ENCODE measurements at regions not wholly inside any gene's neighbourhood (a gene's known extent, or its start where the extent isn't known, plus 50 kb on each side); places are given as distances from the start of the nearest gene placed in this dataset.
"Not testable (repeated sequence)": the region's sequence is repeated elsewhere in the genome, so short reads cannot be mapped to it uniquely, and the experiment has no call there.

DNA sequence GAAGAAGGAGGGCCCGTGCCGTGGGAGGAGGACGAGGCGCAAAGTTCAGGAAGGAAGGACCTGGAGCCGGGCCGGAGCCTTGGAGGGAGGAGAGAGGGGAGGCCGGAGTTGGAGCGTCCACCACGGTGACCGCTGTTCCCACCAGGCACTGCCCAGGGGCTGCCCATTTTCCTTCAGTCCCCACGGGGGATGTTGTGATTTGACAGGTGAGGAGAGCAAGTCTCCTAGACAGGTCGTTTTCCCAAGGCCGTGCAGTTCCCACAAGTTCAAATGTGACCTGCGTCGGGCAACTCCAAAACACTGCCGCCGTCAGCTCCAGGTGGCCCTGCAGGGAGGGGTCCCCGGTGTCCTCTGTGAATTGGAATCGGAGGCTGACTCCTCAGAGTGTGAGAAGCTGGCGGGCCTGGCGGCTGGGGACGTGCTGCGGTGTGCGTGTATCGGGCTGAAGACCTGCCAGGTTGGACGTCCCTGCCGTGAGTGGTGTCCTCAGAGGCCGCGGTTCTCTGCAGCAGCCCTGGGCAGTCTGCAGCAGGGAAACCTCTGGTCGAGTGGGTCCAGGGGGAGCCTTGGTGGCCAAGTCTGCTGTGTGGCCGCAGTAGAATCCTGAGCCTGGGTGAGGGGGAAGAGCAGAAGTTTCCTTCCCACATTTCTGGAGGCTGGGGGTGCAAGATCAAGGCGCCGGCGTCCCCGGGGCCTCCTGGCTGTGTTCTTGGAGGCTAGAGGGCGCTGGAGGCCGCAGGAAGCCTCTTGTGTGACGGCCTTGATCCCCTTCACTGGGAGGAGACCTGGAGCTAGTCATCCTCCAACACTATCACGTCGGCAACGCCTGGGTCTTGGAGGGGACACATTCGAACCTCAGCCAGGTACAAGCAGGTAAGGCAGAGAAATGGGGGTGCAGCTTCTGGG, 115.1 kb upstream of the FRMD1 start:
- DNase-seq (ENCODE audit: low spot score), result no peak

GRCh38 chr6:168192901-168193815, 114.1 kb upstream of the FRMD1 start:
- no peak for DNase-seq (ENCODE audit: low spot score)

DNA sequence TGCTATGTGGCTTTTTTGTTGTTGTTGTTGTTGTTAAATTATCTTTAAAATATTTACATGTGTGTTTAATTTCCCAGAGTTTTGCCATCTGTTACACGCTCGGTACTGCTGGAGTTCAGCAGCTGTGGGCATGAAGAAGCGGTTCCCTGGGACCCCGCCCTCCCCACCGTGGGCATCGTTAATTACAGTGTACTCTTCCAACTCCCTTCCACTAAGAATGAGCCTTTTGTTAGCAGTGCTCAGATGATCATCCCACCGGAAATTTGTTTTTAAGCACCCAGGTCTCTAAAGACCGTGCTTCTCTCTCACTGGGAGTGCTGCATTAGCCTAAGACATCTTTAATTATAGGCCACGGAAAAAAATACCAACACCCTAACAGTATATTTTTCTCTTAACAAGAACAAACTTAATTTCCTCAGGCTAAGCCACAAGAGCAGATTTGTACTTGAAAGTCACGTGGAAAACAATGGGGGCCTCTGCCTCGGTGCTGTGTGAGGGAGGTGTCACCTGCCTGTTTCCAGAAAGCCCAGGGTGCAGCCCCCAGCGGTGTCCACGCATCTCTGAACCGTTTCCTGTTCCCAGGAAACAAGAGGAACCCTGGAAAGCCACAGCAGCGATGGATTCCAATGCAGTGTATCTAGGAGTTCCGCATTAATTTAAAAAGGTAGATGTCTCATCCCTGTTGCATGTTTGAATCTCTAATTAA, 113.3 kb upstream of the FRMD1 start:
- DNase-seq (ENCODE audit: low spot score), result no peak

- no peak for DNase-seq (ENCODE audit: low spot score)
Observed at GRCh38 chr6:168190646-168191443, 111.8 kb upstream of the FRMD1 start.

GRCh38 chr6:168190014-168190405, 111.0 kb upstream of the FRMD1 start:
- DNase-seq (ENCODE audit: low spot score), result no peak

GRCh38 chr6:168189200-168190013, 110.4 kb upstream of the FRMD1 start:
- no peak for DNase-seq (ENCODE audit: low spot score)

DNA sequence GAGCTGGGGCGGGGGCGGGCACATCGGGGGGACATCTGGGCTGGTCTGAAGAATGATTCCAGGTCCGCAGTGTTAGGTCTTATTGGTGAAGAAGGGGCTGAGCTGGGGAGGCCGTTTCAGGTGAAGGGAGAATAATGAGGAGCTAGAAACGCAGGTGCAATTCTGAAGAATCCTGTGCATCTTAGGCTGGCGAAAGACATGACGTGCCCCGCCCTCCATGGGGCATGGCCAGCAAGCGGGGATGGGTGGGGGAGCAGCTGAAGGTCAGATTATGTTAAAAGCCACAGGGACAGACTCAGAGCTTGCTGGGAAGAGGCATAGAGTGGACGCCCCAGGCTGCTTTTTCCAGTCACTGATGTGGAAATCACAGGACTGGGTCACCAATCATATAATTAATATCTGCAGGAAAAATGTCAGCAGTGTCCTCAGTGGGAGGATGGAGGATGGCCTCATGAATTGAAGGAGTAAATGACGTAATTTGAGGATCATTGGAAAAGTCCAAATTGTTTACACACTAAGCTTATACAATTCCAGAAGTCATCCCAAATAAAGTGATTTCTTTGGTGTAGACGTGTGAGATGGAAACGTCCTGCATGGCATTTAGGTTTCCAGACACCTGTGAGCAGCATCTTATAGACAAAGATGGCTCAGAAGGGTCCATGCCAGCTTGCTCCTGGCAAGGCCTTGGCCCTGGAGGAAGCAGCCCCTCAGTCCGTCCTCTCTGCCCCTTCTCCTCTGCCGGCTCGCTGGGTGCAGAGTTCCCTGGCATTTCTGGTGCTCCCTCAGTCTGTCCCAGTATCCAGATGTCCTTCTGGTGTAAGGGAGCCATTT, 109.6 kb upstream of the FRMD1 start:
- no peak for DNase-seq (ENCODE audit: low spot score)

GRCh38 chr6:168186438-168186837, 107.4 kb upstream of the FRMD1 start:
- DNase-seq (ENCODE audit: low spot score), result no peak

DNA sequence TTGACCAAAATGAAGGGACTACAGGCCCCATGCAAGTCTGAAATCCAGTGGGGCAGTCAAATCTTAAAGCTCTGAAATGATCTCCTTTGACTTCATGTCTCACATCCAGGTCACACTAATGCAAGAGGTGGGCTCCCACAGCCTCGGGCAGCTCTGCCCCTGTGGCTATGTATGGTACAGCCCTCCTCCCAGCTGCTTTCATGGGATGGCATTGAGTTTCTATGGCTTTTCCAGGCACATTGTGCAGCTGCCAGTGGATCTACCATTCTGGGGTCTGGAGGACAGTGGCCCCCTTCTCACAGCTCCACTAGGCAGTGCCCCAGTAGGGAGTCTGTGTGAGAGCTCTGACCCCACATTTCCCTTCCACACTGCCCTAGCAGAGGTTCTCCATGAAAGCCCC, 107.0 kb upstream of the FRMD1 start:
- DNase-seq (ENCODE audit: low spot score), result not testable (repeated sequence)

DNA sequence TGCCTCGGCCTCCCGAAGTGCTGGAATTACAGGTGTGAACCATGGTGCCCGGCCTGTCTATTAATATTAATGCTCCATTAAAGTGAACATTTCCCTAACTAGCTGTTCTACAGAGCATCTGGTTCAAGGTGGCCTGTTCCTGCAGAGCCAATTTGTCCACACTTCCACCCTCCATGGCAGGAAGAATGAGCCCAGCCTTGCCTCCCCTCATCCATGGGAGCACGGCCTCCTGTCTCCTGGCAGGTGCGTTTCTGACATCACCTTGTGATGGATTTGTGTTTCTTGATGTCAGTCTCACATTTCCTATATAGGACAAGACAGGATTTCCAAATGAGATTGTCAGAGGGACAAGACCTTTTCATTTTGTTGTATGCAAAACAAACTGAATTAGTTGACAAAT, 105.7 kb upstream of the FRMD1 start:
- DNase-seq (ENCODE audit: low spot score), result no peak

- DNase-seq (ENCODE audit: low spot score), result no peak
Observed at GRCh38 chr6:168183613-168183970, 104.6 kb upstream of the FRMD1 start.

DNA sequence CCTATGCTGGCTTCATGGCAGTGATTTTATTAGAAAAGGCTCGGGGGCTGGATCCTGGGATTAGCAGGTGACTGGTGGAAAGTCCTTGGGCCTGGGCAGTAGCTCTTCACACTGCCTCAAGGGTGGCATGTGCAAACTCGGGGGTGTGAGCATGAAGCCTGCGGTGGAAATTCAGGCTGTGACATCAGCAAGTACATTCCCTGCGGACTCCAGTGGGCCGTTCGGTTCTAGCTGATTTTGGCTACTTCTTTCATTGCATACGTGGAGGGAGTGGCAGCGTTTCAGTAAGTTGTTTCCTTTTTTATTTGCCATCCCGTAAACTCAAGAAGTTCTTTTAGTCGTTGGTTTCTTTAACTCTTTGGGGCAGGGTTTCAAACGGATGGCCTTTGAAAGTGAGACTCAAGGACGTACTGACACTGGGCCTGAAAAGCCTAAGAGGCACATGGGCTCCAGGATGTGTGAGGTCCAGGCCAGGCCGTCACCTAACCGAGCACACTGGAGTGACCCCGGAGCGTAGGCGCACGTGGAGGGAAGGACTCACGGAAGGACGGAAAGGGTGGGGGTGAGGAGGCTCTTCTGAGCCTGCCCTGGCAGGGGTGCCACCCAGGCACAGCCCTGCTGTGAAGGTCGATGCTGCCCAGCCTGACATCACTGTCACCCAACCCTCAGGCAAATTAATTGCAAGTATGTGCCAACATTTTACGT, 104.0 kb upstream of the FRMD1 start:
- DNase-seq (ENCODE audit: low spot score), result no peak

GRCh38 chr6:168182366-168182765, 103.4 kb upstream of the FRMD1 start:
- no peak for DNase-seq (ENCODE audit: low spot score)

GRCh38 chr6:168181876-168182275, 102.9 kb upstream of the FRMD1 start:
- DNase-seq (ENCODE audit: low spot score), result no peak

GRCh38 chr6:168181316-168181715, 102.3 kb upstream of the FRMD1 start:
- DNase-seq (ENCODE audit: low spot score), result no peak

- no peak for DNase-seq (ENCODE audit: low spot score)
Observed at GRCh38 chr6:168180548-168181011, 101.6 kb upstream of the FRMD1 start.

DNA sequence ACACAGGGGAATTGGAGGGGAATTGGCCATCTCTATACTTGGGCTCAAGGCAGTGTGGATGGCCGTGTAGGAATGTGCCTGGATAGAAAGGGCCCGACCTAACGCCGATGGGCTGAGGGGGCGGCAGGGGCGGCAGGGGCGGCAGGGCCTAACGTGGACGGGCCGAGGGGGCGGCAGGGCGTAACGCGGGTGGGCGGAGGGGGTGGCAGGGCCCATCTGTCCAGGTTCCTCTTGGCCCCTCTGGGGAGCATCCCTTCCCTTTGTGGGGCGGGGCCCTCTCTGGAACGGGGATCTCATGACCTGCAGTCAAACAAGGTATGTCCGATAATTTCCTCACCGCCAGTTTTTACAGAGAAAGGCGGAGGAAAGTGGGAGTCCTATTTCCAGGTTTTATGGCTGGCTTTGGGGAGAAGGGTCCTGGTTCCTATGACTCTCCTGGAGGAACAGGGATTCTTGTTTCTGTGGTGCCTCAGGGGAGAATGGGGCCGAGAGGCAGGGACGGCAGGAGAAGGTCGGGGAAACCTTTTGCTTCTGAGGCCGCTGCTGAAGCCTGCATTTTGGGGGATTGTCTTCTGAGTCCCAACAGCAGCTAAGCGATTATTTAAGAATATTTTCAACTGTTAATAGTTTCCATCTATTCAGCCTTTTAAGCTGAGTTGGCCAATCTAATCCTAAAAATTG, 100.8 kb upstream of the FRMD1 start:
- no peak for DNase-seq (ENCODE audit: low spot score)

DNA sequence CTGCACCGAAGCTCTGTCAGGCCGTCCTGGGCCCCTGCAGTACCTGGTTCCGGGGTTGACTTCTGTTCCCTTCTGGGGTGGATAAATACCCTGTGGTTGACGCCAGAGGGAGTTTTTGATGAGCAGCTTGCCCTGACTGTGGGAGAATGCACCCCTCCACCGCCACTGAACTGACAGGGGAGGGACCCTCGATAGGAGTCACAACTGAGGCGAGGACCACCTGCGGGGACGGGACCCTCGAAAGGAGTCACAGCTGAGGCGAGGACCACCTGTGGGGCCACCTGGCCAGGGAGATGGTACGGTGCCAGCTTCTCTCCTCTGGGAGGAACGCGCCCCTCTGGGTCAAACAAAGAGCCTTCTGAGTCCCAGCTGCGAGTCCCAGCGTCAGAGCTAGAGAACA, 100.1 kb upstream of the FRMD1 start:
- DNase-seq (ENCODE audit: low spot score), result no peak

Measured in umbilical cord (tissue), 1 donor.